ENCODE measurements at regions not wholly inside any gene's neighbourhood (a gene's known extent, or its start where the extent isn't known, plus 50 kb on each side); places are given as distances from the start of the nearest gene placed in this dataset.
"Not testable (repeated sequence)": the region's sequence is repeated elsewhere in the genome, so short reads cannot be mapped to it uniquely, and the experiment has no call there.

GRCh38 chr3:144023543-144023942, 51.9 kb downstream of the DIPK2A start:
- not testable (repeated sequence) for DNase-seq (ENCODE audit: low spot score, unreplicated experiment); H3K36me3 Mint-ChIP-seq (ENCODE audit: insufficient read depth); H3K4me1 Mint-ChIP-seq (ENCODE audit: low read depth); H3K27me3 Mint-ChIP-seq; H3K4me3 Mint-ChIP-seq (ENCODE audit: low read depth); H3K27ac Mint-ChIP-seq
- peaks cover 21% of the 10 kb centered on the region for H3K9me3 Mint-ChIP-seq (ENCODE audit: low read depth)

- Mint-ChIP-seq H3K36me3 (ENCODE audit: insufficient read depth) (peaks cover 2% of the 10 kb centered on the region), H3K4me1 (ENCODE audit: low read depth) (no peaks in the 10 kb centered on the region), H3K27me3 (no peaks in the 10 kb centered on the region), H3K4me3 (ENCODE audit: low read depth) (no peak overlapping the region), H3K27ac (no peak overlapping the region), H3K9me3 (ENCODE audit: low read depth) (peaks cover 4% of the 10 kb centered on the region)
- DNase-seq (ENCODE audit: low spot score, unreplicated experiment): no peak
- TF ChIP-seq CTCF (IDR thresholded peaks at IDR 0.05; ENCODE audit: unreplicated experiment): no peak
Observed at GRCh38 chr3:144028798-144029411, 57.3 kb downstream of the DIPK2A start.

GRCh38 chr3:144029769-144030168, 58.1 kb downstream of the DIPK2A start:
- DNase-seq (ENCODE audit: low spot score, unreplicated experiment): no peak
- Mint-ChIP-seq H3K36me3 (ENCODE audit: insufficient read depth) (no peaks in the 10 kb centered on the region), H3K27ac (no peak overlapping the region), H3K9me3 (ENCODE audit: low read depth) (no peaks in the 10 kb centered on the region), H3K27me3 (no peaks in the 10 kb centered on the region), H3K4me3 (ENCODE audit: low read depth) (no peak overlapping the region), H3K4me1 (ENCODE audit: low read depth) (no peaks in the 10 kb centered on the region)
- no peak for TF ChIP-seq CTCF (IDR thresholded peaks at IDR 0.05; ENCODE audit: unreplicated experiment)

GRCh38 chr3:144031938-144032337, 60.3 kb downstream of the DIPK2A start:
- no peak overlapping the region for H3K4me3 Mint-ChIP-seq (ENCODE audit: low read depth)
- no peaks in the 10 kb centered on the region for H3K4me1 Mint-ChIP-seq (ENCODE audit: low read depth)
- TF ChIP-seq CTCF (IDR thresholded peaks at IDR 0.05; ENCODE audit: unreplicated experiment): no peak
- DNase-seq (ENCODE audit: low spot score, unreplicated experiment): no peak
- H3K36me3 Mint-ChIP-seq (ENCODE audit: insufficient read depth): no peaks in the 10 kb centered on the region
- H3K9me3 Mint-ChIP-seq (ENCODE audit: low read depth): no peaks in the 10 kb centered on the region
- H3K27me3 Mint-ChIP-seq: no peaks in the 10 kb centered on the region
- H3K27ac Mint-ChIP-seq: no peak overlapping the region

- Mint-ChIP-seq H3K27ac (no peak overlapping the region), H3K9me3 (ENCODE audit: low read depth) (no peaks in the 10 kb centered on the region), H3K36me3 (ENCODE audit: insufficient read depth) (no peaks in the 10 kb centered on the region), H3K4me1 (ENCODE audit: low read depth) (no peaks in the 10 kb centered on the region), H3K27me3 (no peaks in the 10 kb centered on the region), H3K4me3 (ENCODE audit: low read depth) (no peak overlapping the region)
- no peak for TF ChIP-seq CTCF (IDR thresholded peaks at IDR 0.05; ENCODE audit: unreplicated experiment)
- DNase-seq (ENCODE audit: low spot score, unreplicated experiment): no peak
Observed at GRCh38 chr3:144032531-144033239, 61.1 kb downstream of the DIPK2A start.

- no peaks in the 10 kb centered on the region for H3K36me3 Mint-ChIP-seq (ENCODE audit: insufficient read depth)
- no peak overlapping the region for H3K4me3 Mint-ChIP-seq (ENCODE audit: low read depth)
- H3K27ac Mint-ChIP-seq: no peak overlapping the region
- H3K9me3 Mint-ChIP-seq (ENCODE audit: low read depth): no peaks in the 10 kb centered on the region
- TF ChIP-seq CTCF (IDR thresholded peaks at IDR 0.05; ENCODE audit: unreplicated experiment): no peak
- H3K27me3 Mint-ChIP-seq: no peaks in the 10 kb centered on the region
- no peaks in the 10 kb centered on the region for H3K4me1 Mint-ChIP-seq (ENCODE audit: low read depth)
- no peak for DNase-seq (ENCODE audit: low spot score, unreplicated experiment)
Observed at GRCh38 chr3:144033240-144033589, 61.6 kb downstream of the DIPK2A start.

All from progenitor cell of endocrine pancreas (in vitro differentiated cells).